A673 (cell line): ENCODE measurements at regions not wholly inside any gene's neighbourhood (a gene's known extent, or its start where the extent isn't known, plus 50 kb on each side); places are given as distances from the start of the nearest gene placed in this dataset.

Experiments
- CTCF ChIP-seq: fragments of 300-800, 200-600 bp; sonication (generic); conservative IDR thresholded peaks from 2 replicates; pipeline ENCODE4 v1.5.1; 2017; ENCODE audit warnings: low read depth, mild to moderate bottlenecking, antibody characterized with exemption, low read length, moderate library complexity, mixed read lengths
- EZH2 ChIP-seq: fragments of 200-600 bp; sonication (generic); IDR thresholded peaks from 2 replicates; pipeline ENCODE4 v1.6.1; 2017; ENCODE audit warnings: borderline replicate concordance, low read depth, mild to moderate bottlenecking, mixed read lengths, antibody characterized with exemption, low read length; ENCODE audit not compliant: poor library complexity, severe bottlenecking

- TF ChIP-seq CTCF (no peak), EZH2 (no peak)
These were observed 53.3 kb upstream of the SP8 start for GRCh38 chr7:20839987-20840386.
